ENCODE measurements at regions not wholly inside any gene's neighbourhood (a gene's known extent, or its start where the extent isn't known, plus 50 kb on each side); places are given as distances from the start of the nearest gene placed in this dataset.
A peak's percentile ranks its signal among the peaks of the same experiment; 100 is the strongest.

GRCh38 chr9:87427851-87428506 is 69.7 kb upstream of the DAPK1 start:
- DNase-seq, result no peak

GRCh38 chr9:87428659-87429058 is 69.0 kb upstream of the DAPK1 start:
- no peak for DNase-seq

GRCh38 chr9:87431837-87432236 is 65.8 kb upstream of the DAPK1 start:
- no peak for DNase-seq

GRCh38 chr9:87433853-87434252 is 63.8 kb upstream of the DAPK1 start:
- DNase-seq, result no peak

GRCh38 chr9:87434366-87434765 is 63.3 kb upstream of the DAPK1 start:
- no peak for DNase-seq

- no peak for DNase-seq
Observed at GRCh38 chr9:87435189-87435880, 62.3 kb upstream of the DAPK1 start.

GRCh38 chr9:87436716-87437115 is 61.0 kb upstream of the DAPK1 start:
- DNase-seq, result no peak

- no peak for DNase-seq
Observed at GRCh38 chr9:87437966-87438365, 59.7 kb upstream of the DAPK1 start.

GRCh38 chr9:87441251-87441650 is 56.4 kb upstream of the DAPK1 start:
- no peak for DNase-seq

- DNase-seq, result no peak
Observed at GRCh38 chr9:87442451-87442850, 55.2 kb upstream of the DAPK1 start.

- no peak for DNase-seq
Observed at GRCh38 chr9:87443006-87443405, 54.7 kb upstream of the DAPK1 start.

GRCh38 chr9:87443461-87443860 is 54.2 kb upstream of the DAPK1 start:
- DNase-seq, result no peak

GRCh38 chr9:87445646-87446045 is 52.0 kb upstream of the DAPK1 start:
- peak; percentile 54 for DNase-seq

GRCh38 chr9:87446527-87446926 is 51.1 kb upstream of the DAPK1 start:
- DNase-seq, result no peak

- DNase-seq, result no peak
Observed at GRCh38 chr9:87447547-87448432, 49.9 kb upstream of the DAPK1 start.
